ENCODE measurements at regions not wholly inside any gene's neighbourhood (a gene's known extent, or its start where the extent isn't known, plus 50 kb on each side); places are given as distances from the start of the nearest gene placed in this dataset.
"Not testable (repeated sequence)": the region's sequence is repeated elsewhere in the genome, so short reads cannot be mapped to it uniquely, and the experiment has no call there.

DNA sequence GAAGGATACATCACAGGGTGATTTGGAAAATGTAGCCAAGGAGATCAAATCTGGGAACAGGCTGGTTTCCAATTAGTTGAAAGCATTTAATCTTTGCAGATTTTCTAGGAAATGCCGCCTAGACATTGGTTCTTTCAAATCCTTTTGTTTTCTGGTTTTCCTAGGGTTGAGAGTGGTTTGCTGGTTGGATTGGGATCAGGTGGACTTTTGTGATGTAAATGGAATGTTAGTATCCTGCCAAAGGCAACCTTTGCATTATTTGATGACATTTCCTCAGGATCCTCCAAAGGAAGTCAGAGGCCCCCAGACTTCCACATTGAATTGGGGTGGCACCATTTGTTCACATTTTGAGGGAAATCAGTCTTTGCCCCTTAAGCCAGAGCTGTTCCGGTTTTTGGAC lies 245.5 kb upstream of the RPS23 start:
- no peak for DNase-seq (ENCODE audit: insufficient read length, low spot score)
- FAIRE-seq: no peak

DNA sequence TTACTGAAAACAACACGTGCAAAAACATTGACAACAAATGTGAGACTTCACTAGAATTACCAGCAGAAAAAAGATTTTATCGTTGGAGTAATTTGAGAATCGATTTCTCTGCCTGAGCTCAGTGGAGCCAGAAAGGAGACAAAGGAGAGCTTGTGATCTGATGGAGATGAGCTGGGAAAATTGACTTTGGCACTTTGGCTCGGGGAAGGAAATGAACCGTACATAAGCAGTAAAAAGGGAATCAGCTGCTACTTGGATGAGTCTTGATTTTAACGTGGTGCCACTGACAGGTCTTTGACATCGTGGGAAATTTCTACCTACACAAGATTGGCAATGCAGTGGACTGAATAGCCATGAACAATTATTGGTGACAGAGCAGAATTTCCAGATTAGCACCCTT lies 244.7 kb upstream of the RPS23 start:
- FAIRE-seq: no peak

GRCh38 chr5:82521431-82522051 lies 243.4 kb upstream of the RPS23 start:
- no peak for DNase-seq (ENCODE audit: insufficient read length, low spot score)
- FAIRE-seq: no peak

More for the DNA sequence above, 244.7 kb upstream of the RPS23 start:
- DNase-seq (ENCODE audit: insufficient read length, low spot score): no peak

DNA sequence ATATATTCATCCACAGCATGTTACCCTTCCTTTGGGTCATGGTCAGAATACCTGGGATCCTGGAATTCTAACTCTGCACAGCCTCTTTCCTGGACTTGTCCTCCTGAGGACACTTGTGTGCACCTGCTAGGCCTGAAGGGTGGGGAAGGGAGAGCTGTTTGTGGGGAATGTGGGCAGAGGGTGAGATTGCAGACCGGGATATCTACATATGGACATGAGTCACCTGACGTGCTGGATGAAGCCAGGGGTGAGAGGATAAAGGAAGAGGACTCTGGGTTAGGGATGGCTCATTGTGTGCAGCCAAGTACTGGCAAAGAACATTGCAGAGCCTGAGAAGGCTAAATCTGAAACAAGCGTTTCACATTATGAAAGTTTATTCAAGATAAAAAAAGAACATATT lies 241.4 kb upstream of the RPS23 start:
- no peak for FAIRE-seq

GRCh38 chr5:82517544-82518075 lies 239.5 kb upstream of the RPS23 start:
- FAIRE-seq: no peak
- DNase-seq (ENCODE audit: insufficient read length, low spot score): no peak

More for the DNA sequence above, 241.4 kb upstream of the RPS23 start:
- no peak for DNase-seq (ENCODE audit: insufficient read length, low spot score)

DNA sequence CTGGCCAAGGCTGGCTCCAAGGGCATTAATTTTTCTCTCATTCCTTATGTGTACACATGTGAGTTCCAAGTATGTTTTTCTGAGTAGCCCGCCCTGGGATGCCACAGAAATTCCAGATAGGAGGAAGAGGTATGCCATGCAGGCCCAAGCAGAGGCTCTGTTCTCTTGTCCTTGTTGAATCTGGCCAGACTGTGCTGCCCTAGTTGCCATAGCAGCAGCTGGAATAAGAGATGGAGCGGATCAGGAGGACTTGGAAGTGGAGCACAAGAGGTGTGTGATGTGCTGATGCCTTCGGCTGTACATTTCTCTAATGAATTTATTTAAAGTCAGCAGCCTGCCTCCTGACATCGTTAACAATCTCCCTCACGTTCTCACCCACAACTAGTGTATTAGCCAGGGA lies 235.6 kb upstream of the RPS23 start:
- FAIRE-seq: no peak

GRCh38 chr5:82512025-82512424 lies 233.9 kb upstream of the RPS23 start:
- FAIRE-seq (no peak), DNase-seq (ENCODE audit: insufficient read length, low spot score) (no peak)

More for the DNA sequence above, 235.6 kb upstream of the RPS23 start:
- no peak for DNase-seq (ENCODE audit: insufficient read length, low spot score)

GRCh38 chr5:82511134-82511533 lies 233.0 kb upstream of the RPS23 start:
- FAIRE-seq (no peak), DNase-seq (ENCODE audit: insufficient read length, low spot score) (no peak)

DNA sequence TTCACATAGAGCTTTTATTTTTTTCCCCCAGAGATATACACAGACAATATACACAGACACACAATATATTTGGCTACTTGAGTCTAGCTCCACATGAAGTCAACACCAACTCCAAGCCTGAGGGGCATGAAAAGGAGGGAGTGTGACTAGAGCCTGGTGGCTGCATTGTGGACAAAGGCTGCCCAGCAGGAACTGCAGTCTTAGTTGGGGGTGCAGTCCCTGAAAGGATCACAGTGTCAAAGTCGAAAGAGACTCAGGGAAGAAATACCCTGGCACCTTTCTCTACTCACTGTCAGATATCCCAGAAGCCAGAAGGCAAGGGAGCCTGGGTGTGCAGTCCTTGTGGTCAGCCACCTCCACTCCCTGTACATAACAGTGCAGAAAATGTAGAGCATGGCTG lies 231.6 kb upstream of the RPS23 start:
- DNase-seq (ENCODE audit: insufficient read length, low spot score) (no peak), FAIRE-seq (no peak)

DNA sequence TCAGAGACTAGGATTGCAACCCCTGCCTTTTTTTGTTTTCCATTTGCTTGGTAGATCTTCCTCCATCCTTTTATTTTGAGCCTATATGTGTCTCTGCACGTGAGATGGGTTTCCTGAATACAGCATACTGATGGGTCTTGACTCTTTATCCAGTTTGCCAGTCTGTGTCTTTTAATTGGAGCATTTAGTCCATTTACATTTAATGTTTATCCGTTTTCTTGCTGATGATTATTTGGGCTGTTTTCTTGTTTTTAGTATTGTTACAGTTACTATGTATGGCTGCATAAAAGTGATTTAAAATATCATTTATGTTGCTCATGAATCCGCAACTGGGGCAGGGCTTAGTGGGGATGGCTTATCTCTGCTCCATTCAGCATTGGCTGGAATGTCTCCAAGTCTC lies 228.2 kb upstream of the RPS23 start:
- not testable (repeated sequence) for DNase-seq (ENCODE audit: insufficient read length, low spot score); FAIRE-seq

DNA sequence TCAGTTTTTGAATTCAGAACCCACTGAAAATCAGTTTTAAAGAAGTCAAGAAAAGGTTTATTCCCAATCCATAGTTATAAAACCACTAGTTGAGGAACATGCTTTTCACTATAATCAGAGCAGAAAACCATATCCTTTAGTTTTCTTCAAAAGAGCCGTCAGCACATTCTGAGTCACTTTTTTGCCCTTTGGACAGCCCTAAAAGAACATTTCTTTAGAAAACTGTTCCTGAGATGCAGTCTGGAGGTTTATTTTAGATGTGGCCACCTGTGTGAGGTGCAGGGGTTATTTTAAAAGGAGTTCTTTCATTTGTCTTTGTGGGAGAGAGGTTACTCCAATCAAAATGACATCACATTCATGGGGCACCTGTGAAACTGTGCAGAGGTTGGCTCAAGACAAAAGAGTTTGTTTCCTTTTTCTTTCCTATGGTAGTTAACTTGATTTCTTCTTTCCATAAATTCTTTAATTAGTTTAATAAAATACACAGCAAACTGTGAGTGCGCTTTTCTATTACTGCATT lies 221.6 kb upstream of the RPS23 start:
- FAIRE-seq (no peak), DNase-seq (ENCODE audit: insufficient read length, low spot score) (no peak)

DNA sequence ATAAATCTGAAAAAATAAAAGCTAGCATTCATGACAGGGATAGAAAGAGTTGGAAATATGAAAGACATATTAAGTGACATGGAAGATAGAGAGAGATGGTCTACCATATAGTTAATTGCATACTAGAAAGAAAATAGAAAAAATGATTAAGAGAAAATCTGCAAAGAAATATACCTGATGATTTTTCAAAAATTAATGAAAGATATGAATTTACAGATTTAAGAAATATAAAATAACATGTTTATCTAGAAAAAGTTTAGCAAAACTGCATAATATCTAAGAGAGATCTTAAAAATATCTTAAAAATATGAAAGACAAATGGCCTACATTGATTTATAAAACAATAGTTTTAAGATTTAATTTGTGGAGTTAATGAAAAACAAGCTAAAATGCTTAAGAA lies 219.1 kb upstream of the RPS23 start:
- DNase-seq (ENCODE audit: insufficient read length, low spot score) (no peak), FAIRE-seq (no peak)

GRCh38 chr5:82494942-82495341 lies 216.8 kb upstream of the RPS23 start:
- DNase-seq (ENCODE audit: insufficient read length, low spot score) (no peak), FAIRE-seq (no peak)

DNA sequence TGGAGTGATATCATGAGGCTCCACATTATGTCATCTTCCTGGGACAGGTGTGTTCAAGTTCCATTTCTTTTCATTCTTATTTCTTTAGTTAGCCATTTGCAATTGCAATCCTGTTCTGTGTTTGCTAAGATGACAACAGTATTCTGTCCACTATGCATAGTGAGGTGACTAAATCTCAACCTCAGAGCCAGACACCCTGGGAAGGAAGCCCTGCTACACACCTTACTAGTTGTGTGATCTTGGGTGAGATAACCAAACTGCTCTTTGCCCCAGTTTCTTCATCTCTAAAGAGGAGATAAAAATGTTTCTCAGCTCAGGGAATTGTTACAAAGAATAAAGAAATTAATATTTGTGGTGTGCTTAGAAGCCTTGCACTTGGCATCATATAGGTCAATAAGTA lies 215.1 kb upstream of the RPS23 start:
- DNase-seq (ENCODE audit: insufficient read length, low spot score): no peak
- FAIRE-seq: no peak

DNA sequence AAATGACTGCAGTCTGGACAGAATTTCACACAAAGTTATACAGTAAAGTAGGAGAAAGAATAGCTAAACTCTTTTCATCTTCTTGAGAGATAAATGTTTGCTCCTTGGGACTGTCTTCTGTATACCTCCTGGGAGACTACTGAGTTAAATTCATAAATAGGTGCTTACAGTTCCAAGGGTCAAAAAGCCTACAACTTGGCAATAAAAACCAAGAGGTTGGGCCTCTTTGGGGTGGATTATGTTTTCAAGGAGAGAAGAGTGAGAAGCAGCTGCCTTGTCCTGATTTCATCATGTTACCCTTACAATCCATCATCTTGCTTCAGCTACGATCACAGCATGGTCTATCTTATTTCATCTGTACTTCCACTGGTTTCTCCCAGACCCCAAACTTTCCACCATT lies 213.2 kb upstream of the RPS23 start:
- no peak for FAIRE-seq
- DNase-seq (ENCODE audit: insufficient read length, low spot score): no peak

GRCh38 chr5:82489683-82490082 lies 211.5 kb upstream of the RPS23 start:
- no peak for DNase-seq (ENCODE audit: insufficient read length, low spot score)
- no peak for FAIRE-seq

GRCh38 chr5:82487131-82487530 lies 209.0 kb upstream of the RPS23 start:
- DNase-seq (ENCODE audit: insufficient read length, low spot score) (no peak), FAIRE-seq (no peak)

DNA sequence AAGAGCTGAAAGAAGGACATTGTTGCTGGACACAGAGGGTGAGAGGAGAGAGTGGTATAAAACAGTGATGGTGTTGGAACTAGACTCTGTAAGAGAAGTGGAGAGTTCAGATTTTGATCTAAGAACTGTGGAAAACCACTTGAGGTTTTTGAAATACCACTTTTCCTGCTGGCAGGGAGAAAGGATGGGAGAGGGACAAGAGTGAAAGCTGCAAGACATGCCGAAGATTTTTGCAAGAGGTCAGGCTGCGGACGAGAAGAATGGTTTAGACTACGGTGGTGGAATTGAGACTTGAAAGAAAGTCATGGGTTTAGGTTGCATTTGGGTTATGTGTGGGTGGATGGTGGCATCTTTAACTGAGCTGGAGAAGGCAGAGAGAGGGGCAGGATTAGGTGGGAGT lies 202.2 kb upstream of the RPS23 start:
- no peak for DNase-seq (ENCODE audit: insufficient read length, low spot score)
- FAIRE-seq: no peak

DNA sequence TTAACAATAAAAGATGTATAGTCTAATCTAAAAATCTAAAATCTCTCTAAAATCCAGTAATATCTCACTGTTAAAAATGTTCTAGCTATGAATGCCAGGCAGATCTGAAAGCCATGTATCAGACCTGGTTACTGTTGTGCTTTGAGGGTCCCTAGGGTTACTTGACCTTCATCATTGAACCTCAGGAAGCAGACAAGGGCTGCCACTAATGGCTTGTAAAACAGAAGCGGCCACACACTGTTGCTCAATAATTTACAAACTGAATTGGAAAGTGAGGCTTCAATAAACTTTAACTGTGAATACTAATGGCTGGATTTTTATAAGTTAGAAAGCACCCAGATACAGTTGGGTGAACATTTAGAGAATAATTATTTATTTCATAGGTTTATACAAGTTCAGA lies 198.0 kb upstream of the RPS23 start:
- DNase-seq (ENCODE audit: insufficient read length, low spot score) (no peak), FAIRE-seq (no peak)

DNA sequence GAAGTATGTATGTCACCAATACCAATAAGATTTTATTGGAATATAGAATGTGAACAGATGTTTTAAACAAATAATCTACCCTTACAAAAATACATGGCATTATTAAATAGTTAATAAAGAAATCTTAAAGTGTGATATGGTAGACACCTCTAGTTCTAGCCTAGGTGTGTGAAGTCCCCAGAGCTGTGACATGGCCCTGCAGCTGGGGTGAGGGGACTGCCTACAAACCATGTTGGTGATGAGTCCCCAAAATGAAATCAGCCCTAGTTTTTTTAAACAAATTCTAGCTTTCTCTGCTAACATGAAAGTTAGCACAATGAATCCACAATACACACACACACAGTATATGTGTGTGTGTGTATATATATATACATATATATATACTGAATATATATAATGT lies 195.1 kb upstream of the RPS23 start:
- DNase-seq (ENCODE audit: insufficient read length, low spot score) (no peak), FAIRE-seq (no peak)

DNA sequence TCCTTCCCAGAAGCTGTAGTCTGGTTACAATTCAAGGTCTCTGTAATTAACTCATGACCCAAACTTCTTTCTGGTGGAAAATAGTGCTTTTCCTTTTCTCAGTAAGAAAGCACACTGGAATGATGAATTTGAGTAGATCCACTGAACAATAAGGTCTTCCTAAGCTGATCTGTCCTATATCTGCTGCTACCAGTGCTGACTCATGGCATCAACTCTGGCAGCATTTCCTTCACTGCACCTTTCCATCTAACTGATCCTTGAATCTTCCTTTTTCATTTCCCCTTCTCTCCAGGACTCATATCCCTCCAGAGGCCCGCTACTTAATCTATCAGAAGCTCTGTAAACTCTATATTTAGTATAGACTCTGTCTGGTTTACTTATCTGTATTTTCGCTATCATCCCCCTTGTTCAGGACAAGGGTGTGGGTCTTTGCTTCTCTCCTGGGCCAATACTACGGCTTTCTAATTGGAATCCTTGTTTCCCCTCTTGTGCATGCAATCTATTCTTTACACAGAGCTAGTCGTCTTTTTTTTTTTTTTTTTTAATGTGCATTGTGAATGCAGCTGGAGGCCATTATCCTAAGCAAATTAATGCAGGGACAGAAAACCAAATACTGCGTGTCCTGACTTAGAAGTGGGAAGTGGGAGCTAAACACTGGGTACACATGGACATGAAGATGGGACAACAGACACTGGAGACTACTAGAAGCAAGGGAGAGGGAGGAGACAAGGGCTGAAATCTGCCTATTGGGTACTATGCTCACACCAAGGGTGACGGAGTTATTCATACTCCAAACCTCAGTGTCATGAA lies 192.2 kb upstream of the RPS23 start:
- DNase-seq (ENCODE audit: insufficient read length, low spot score) (no peak), FAIRE-seq (no peak)

DNA sequence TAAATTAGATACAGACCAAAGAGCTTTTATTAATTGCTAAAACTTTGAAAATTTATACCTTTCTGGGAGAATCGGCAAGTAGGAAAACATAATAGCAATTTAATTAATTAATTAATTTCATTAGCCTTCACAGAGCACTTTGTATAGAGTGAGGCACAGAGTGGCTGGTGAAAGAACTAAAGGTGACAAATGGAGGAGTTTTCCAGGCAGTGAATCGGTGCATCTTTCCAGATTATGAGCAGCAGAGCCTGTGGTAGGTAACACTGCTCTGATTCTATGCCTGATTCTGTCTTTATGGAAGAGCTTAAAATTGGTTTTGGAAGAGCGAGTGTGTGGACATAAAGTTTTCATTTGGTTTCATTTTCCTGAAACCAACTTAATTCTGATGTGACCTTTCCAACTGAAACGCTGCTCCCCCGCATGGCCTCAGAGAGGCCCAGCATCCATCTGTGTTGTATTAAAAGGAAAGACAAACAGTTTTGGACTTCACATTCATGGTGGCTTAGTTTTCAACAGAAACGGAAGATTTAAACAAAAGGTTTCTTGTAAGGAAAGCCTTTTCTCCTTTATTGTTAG lies 188.9 kb upstream of the RPS23 start:
- FAIRE-seq (no peak), DNase-seq (ENCODE audit: insufficient read length, low spot score) (no peak)

Data from HTR-8/SVneo (cell line).